GM18508 (cell line): ENCODE measurements at regions not wholly inside any gene's neighbourhood (a gene's known extent, or its start where the extent isn't known, plus 50 kb on each side); places are given as distances from the start of the nearest gene placed in this dataset.

ENCODE experiments used
- ATAC-seq: cut with Tn5 transposase; IDR thresholded peaks from one replicate; pipeline ENCODE4 v1.9.1; 2021; ENCODE audit warnings: moderate number of reproducible peaks; ENCODE audit not compliant: insufficient read depth, unreplicated experiment

- no peak for ATAC-seq
These were observed 309.7 kb downstream of the NEK10 start for GRCh38 chr3:27059489-27059888.
